ENCODE measurements at regions not wholly inside any gene's neighbourhood (a gene's known extent, or its start where the extent isn't known, plus 50 kb on each side); places are given as distances from the start of the nearest gene placed in this dataset.

GRCh38 chr3:87350367-87351199, 74.2 kb upstream of the POU1F1 start:
- Histone ChIP-seq H3K27ac (ENCODE audit: insufficient read depth, low read length) (no peak overlapping the region), H2AK5ac (ENCODE audit: low read depth, low read length) (no peak overlapping the region), H4K8ac (ENCODE audit: low read depth in 2 of 2, low read length in 2 of 2) (no peak overlapping the region), H4K20me1 (ENCODE audit: insufficient read depth, low read length) (no peaks in the 10 kb centered on the region), H3K79me1 (ENCODE audit: low read depth in 1 of 2, low read length in 2 of 2) (no peaks in the 10 kb centered on the region), H3K4ac (ENCODE audit: low read depth, low read length) (no peak overlapping the region), H2BK5ac (ENCODE audit: low read depth, low read length, poor library complexity, severe bottlenecking) (no peak overlapping the region), H3K36me3 (ENCODE audit: control insufficient read depth, insufficient read depth, low read length) (no peaks in the 10 kb centered on the region), H2AK9ac (replicated peaks; ENCODE audit: low read depth, low read length, poor library complexity) (no peak overlapping the region), H3K23ac (ENCODE audit: low read depth, low read length) (no peak overlapping the region), H3K9ac (ENCODE audit: low read depth, low read length) (no peak overlapping the region), H3K27me3 (ENCODE audit: control insufficient read depth, insufficient read depth, low read length) (no peaks in the 10 kb centered on the region), H3K18ac (ENCODE audit: low read depth, low read length) (no peak overlapping the region), H4K5ac (ENCODE audit: low read depth, low read length) (no peak overlapping the region), H3K4me2 (ENCODE audit: low read depth, low read length) (no peak overlapping the region), H3K9me1 (ENCODE audit: insufficient read depth, low read length) (no peaks in the 10 kb centered on the region), H2AFZ (replicated peaks; ENCODE audit: low read length, poor library complexity) (no peak overlapping the region), H3K4me3 (ENCODE audit: insufficient read depth, low read depth, low read length) (no peak overlapping the region), H2BK120ac (ENCODE audit: low read depth, low read length) (no peak overlapping the region), H3K9me3 (ENCODE audit: control insufficient read depth, insufficient read depth, low read length) (no peaks in the 10 kb centered on the region), H3K14ac (replicated peaks; ENCODE audit: low read depth, low read length) (no peak overlapping the region), H3K4me1 (ENCODE audit: control insufficient read depth, insufficient read depth, low read length) (no peaks in the 10 kb centered on the region), H2BK20ac (ENCODE audit: low read depth, low read length) (no peak overlapping the region), H4K91ac (ENCODE audit: insufficient read depth, low read depth, low read length) (no peak overlapping the region), H3K56ac (ENCODE audit: extremely low read depth, insufficient read depth, low read length) (no peak overlapping the region), H2BK15ac (ENCODE audit: low read depth, low read length) (no peak overlapping the region)
- intact Hi-C loops (cut with micrococcal nuclease), result loop anchor here (1.0 to 2.0 kb wide), 3 partner anchors 653 to 830 kb away; no protein-coding TSS in a partner anchor
- in situ Hi-C loops (cut with MboI; ENCODE audit: low sequenced_read_pairs), result no loop called here
- CTCF ChIA-PET, result interaction anchor here (0.6 to 1.4 kb wide), 15 partner anchors 10 to 828 kb away, joined by 3 to 7 read pairs (median 4); no protein-coding TSS in a partner anchor
- no CpG with 5 or more reads among the region's 9 CpGs for WGBS, 2 experiments (ENCODE audit: extremely low coverage in 2 of 2, insufficient read length in 1 of 2)
- no TSS peak for BruUV-seq (replicated peaks)
- no peak for TF ChIP-seq CEBPB (IDR thresholded peaks at IDR 0.05; ENCODE audit: low read depth, low read length)
- TF ChIP-seq MAFK (IDR thresholded peaks at IDR 0.05; ENCODE audit: low read depth, low read length), result no peak
- TF ChIP-seq, protein P1, sequence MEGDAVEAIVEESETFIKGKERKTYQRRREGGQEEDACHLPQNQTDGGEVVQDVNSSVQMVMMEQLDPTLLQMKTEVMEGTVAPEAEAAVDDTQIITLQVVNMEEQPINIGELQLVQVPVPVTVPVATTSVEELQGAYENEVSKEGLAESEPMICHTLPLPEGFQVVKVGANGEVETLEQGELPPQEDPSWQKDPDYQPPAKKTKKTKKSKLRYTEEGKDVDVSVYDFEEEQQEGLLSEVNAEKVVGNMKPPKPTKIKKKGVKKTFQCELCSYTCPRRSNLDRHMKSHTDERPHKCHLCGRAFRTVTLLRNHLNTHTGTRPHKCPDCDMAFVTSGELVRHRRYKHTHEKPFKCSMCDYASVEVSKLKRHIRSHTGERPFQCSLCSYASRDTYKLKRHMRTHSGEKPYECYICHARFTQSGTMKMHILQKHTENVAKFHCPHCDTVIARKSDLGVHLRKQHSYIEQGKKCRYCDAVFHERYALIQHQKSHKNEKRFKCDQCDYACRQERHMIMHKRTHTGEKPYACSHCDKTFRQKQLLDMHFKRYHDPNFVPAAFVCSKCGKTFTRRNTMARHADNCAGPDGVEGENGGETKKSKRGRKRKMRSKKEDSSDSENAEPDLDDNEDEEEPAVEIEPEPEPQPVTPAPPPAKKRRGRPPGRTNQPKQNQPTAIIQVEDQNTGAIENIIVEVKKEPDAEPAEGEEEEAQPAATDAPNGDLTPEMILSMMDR (conservative IDR thresholded peaks at IDR 0.05; ENCODE audit: low read depth, low read length), result peak; percentile 77
- peak; percentile 68 for TF ChIP-seq RAD21 (IDR thresholded peaks at IDR 0.05; ENCODE audit: low read length)
- TF ChIP-seq SMC3 (IDR thresholded peaks at IDR 0.05; ENCODE audit: low read depth, low read length), result peak; percentile 62
- dilution Hi-C loops (cut with HindIII; ENCODE audit: low sequenced_read_pairs, unreplicated experiment), result no loop called here
- DNase-seq, result peak; percentile 47
- peak; percentile 90 for ATAC-seq (ENCODE audit: low read depth)
- POLR2A ChIA-PET (ENCODE audit: unreplicated experiment), result no interaction called here

Measured in IMR-90 (cell line).